ENCODE measurements at regions not wholly inside any gene's neighbourhood (a gene's known extent, or its start where the extent isn't known, plus 50 kb on each side); places are given as distances from the start of the nearest gene placed in this dataset.

GRCh38 chr12:118714500-118714899, 266.8 kb upstream of the SRRM4 start:
- TF ChIP-seq CTCF (IDR thresholded peaks at IDR 0.05; ENCODE audit: control insufficient read depth, extremely low read depth, insufficient read depth), result no peak
- no peak overlapping the region for H3K4me3 ChIP-seq (ENCODE audit: low read depth, low read length)
- DNase-seq (ENCODE audit: low read depth), result no peak

DNA sequence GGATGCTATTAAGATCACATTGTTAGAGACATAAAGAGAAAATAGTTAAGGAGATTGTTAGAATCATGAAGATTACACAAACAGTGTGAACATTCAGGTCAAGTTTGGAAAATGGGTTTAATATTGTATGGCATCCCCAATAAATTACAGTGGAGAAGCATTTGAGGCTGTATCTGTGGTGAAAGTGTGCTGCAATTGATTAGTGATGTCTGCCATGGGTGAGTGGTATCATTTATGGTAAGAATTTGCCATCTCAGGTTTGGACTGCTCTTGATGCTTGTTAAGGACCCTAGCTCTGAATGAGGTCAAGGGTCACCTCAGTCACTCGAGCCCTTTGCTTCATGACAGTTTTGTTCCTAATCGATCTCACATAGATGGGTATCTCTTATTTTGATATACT, 265.7 kb upstream of the SRRM4 start:
- TF ChIP-seq CTCF (IDR thresholded peaks at IDR 0.05; ENCODE audit: control insufficient read depth, extremely low read depth, insufficient read depth), result no peak
- no peak overlapping the region for H3K4me3 ChIP-seq (ENCODE audit: low read depth, low read length)
- no peak for DNase-seq (ENCODE audit: low read depth)

- no peak overlapping the region for H3K4me3 ChIP-seq (ENCODE audit: low read depth, low read length)
- no peak for DNase-seq (ENCODE audit: low read depth)
- TF ChIP-seq CTCF (IDR thresholded peaks at IDR 0.05; ENCODE audit: control insufficient read depth, extremely low read depth, insufficient read depth), result no peak
Measured at GRCh38 chr12:118727196-118727978, 254.0 kb upstream of the SRRM4 start.

- no peak for TF ChIP-seq CTCF (IDR thresholded peaks at IDR 0.05; ENCODE audit: control insufficient read depth, extremely low read depth, insufficient read depth)
- no peak overlapping the region for H3K4me3 ChIP-seq (ENCODE audit: low read depth, low read length)
- no peak for DNase-seq (ENCODE audit: low read depth)
Measured at GRCh38 chr12:118727979-118728366, 253.4 kb upstream of the SRRM4 start.

DNA sequence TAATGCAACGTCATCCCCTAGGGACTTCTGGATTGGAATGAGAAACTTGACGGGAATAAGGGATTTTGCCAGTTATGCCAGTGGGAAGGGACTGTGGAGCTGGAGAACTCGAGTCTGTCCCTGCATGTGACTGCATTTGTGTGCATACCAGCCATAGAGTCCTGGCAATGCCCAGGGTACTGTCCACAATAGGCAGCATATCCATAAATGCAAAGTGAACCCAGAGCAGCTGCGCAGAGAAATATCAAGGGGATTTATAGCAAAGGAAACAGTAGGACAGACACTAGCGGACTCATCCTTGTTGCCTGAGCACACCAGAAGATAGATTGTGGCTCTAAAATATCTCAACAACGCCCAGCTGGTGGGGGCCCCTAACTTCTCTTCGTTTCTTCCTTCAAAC, 247.1 kb upstream of the SRRM4 start:
- no peak for DNase-seq (ENCODE audit: low read depth)
- H3K4me3 ChIP-seq (ENCODE audit: low read depth, low read length), result no peak overlapping the region
- no peak for TF ChIP-seq CTCF (IDR thresholded peaks at IDR 0.05; ENCODE audit: control insufficient read depth, extremely low read depth, insufficient read depth)

GRCh38 chr12:118737985-118738540, 243.3 kb upstream of the SRRM4 start:
- H3K4me3 ChIP-seq (ENCODE audit: low read depth, low read length), result no peak overlapping the region
- no peak for TF ChIP-seq CTCF (IDR thresholded peaks at IDR 0.05; ENCODE audit: control insufficient read depth, extremely low read depth, insufficient read depth)
- no peak for DNase-seq (ENCODE audit: low read depth)

- TF ChIP-seq CTCF (IDR thresholded peaks at IDR 0.05; ENCODE audit: control insufficient read depth, extremely low read depth, insufficient read depth), result no peak
- no peak overlapping the region for H3K4me3 ChIP-seq (ENCODE audit: low read depth, low read length)
- DNase-seq (ENCODE audit: low read depth), result no peak
Measured at GRCh38 chr12:118741194-118741593, 240.1 kb upstream of the SRRM4 start.
